A549 (cell line): ENCODE measurements at regions not wholly inside any gene's neighbourhood (a gene's known extent, or its start where the extent isn't known, plus 50 kb on each side); places are given as distances from the start of the nearest gene placed in this dataset.

Experiments
- ATAC-seq, 2 experiments: fragments of 200-7000 bp in 1 of 2; fragments of >200 bp in 1 of 2; cut with Nextera tagmentation in 1 of 2; cut with Tn5 transposase in 1 of 2; 3 replicates each; pipeline versions ENCODE4 v1.8.0 to v1.9.1; 2018 to 2020; ENCODE audit warnings: mild to moderate bottlenecking in 1 of 2, moderate library complexity in 1 of 2
- CTCF ChIA-PET: fragments of 300-600 bp; sonication (Branson Sonifier 250); formaldehyde crosslinking; extraction: SDS; loops from one replicate; lab custom pipeline; 2021; ENCODE audit warnings: antibody characterized with exemption, inconsistent platforms; lab: Yijun Ruan, JAX
- POLR2A ChIA-PET: fragments of 350-600 bp; formaldehyde crosslinking; extraction: SDS; loops from one replicate; lab custom pipeline; 2021; ENCODE audit warnings: antibody characterized with exemption, inconsistent platforms; lab: Yijun Ruan, JAX
- DNase-seq, 2 experiments: peaks; one replicate each; pipeline versions ENCODE4 v3.0.0 to v3.0.0-alpha.2; 2011 to 2016; ENCODE audit warnings: low read depth in 1 of 2, low spot score in 1 of 2
- FAIRE-seq: peaks from 2 replicates; lab custom pipeline; 2011; peaks lifted over from hg19 to GRCh38; lab: Jason Lieb, UNC
- H3K27ac ChIP-seq, 2 experiments: fragments of >200 bp; sonication (Bioruptor Twin); formaldehyde crosslinking; 3 replicates each; pipeline ENCODE4 v1.5.1; 2016 to 2017
- H3K4me1 ChIP-seq: fragments of >200 bp; sonication (Bioruptor Twin); formaldehyde crosslinking; 3 replicates; pipeline ENCODE4 v1.6.1; 2016
- H3K4me2 ChIP-seq: fragments of >200 bp; sonication (Bioruptor Twin); formaldehyde crosslinking; 3 replicates; pipeline ENCODE4 v1.6.1; 2016
- H3K4me3 ChIP-seq: fragments of >200 bp; sonication (Bioruptor Twin); formaldehyde crosslinking; 3 replicates; pipeline ENCODE4 v1.5.1; 2016
- H3K9me3 ChIP-seq: fragments of >200 bp; sonication (Bioruptor Twin); formaldehyde crosslinking; 3 replicates; pipeline ENCODE4 v1.6.1; 2016
- BHLHE40 ChIP-seq: IDR thresholded peaks from 2 replicates; pipeline ENCODE4 v1.6.1; 2012; ENCODE audit warnings: low read depth, low read length, inconsistent platforms
- CBX2 ChIP-seq: fragments of 200-600 bp; sonication (generic); IDR thresholded peaks from 2 replicates; pipeline ENCODE4 v1.6.1; 2016; ENCODE audit warnings: low read depth, mild to moderate bottlenecking, borderline replicate concordance
- EHF ChIP-seq: fragments of 250-450 bp; sonication (Bioruptor Pico); IDR thresholded peaks from 2 replicates; pipeline ENCODE4 v1.5.0; 2020; ENCODE audit warnings: mild to moderate bottlenecking
- EP300 ChIP-seq, 2 experiments: fragments of >200 bp; sonication (Bioruptor Twin); formaldehyde crosslinking; IDR thresholded peaks; 2 replicates in 1 of 2; 3 replicates in 1 of 2; pipeline ENCODE4 v1.6.1; 2016 to 2017
- FOSB ChIP-seq: fragments of 250-450 bp; sonication (Bioruptor Pico); IDR thresholded peaks from 2 replicates; pipeline ENCODE4 v1.5.0; 2020; ENCODE audit warnings: mild to moderate bottlenecking, moderate library complexity
- FOSL2 ChIP-seq, 2 experiments: fragments of 450-650 bp in 1 of 2; fragments of >200 bp in 1 of 2; sonication (Bioruptor Twin) in 1 of 2; formaldehyde crosslinking; IDR thresholded peaks; 2 replicates each; pipeline versions ENCODE4 v1.5.0 to v1.6.1; 2016 to 2020; ENCODE audit warnings: mild to moderate bottlenecking in 1 of 2, moderate library complexity in 1 of 2
- FOXS1 ChIP-seq: fragments of 250-450 bp; sonication (Bioruptor Pico); IDR thresholded peaks from 2 replicates; pipeline ENCODE4 v1.5.0; 2020; ENCODE audit warnings: mild to moderate bottlenecking, moderate library complexity
- JUN ChIP-seq, 2 experiments: fragments of >200 bp; sonication (Bioruptor Twin); formaldehyde crosslinking; IDR thresholded peaks; 2 replicates in 1 of 2; 3 replicates in 1 of 2; pipeline ENCODE4 v1.6.1; 2016 to 2017
- KDM1A ChIP-seq: fragments of 200-600 bp; sonication (generic); IDR thresholded peaks from 2 replicates; pipeline ENCODE4 v1.6.1; 2016; ENCODE audit warnings: low read depth, mild to moderate bottlenecking
- MAFK ChIP-seq: fragments of 450-650 bp; IDR thresholded peaks from 2 replicates; pipeline ENCODE4 v1.6.1; 2014; ENCODE audit not compliant: partially characterized antibody
- MAZ ChIP-seq: fragments of 150-350 bp; IDR thresholded peaks from 2 replicates; pipeline ENCODE4 v1.6.1; 2014; ENCODE audit warnings: antibody characterized with exemption, low read depth, low read length, borderline replicate concordance
- NFE2L2 ChIP-seq: fragments of 150-350 bp; conservative IDR thresholded peaks from 2 replicates; pipeline ENCODE4 v1.6.1; 2014; ENCODE audit warnings: low read length
- PHF8 ChIP-seq: fragments of 200-600 bp; sonication (generic); IDR thresholded peaks from 2 replicates; pipeline ENCODE4 v1.6.1; 2016; ENCODE audit warnings: low read depth, mild to moderate bottlenecking, antibody characterized with exemption, moderate library complexity, borderline replicate concordance
- POLR2A ChIP-seq: IDR thresholded peaks from 2 replicates; pipeline ENCODE4 v1.6.1; 2012; ENCODE audit warnings: mild to moderate bottlenecking, low read length
- RAD21 ChIP-seq, 2 experiments: fragments of >200 bp in 1 of 2; sonication (Bioruptor Twin) in 1 of 2; formaldehyde crosslinking in 1 of 2; IDR thresholded peaks in 1 of 2; conservative IDR thresholded peaks in 1 of 2; 2 replicates in 1 of 2; 3 replicates in 1 of 2; pipeline ENCODE4 v1.6.1; 2012 to 2018; ENCODE audit warnings: inconsistent platforms in 1 of 2
- RCOR1 ChIP-seq: fragments of 150-350 bp; IDR thresholded peaks from 2 replicates; pipeline ENCODE4 v1.6.1; 2014; ENCODE audit warnings: antibody characterized with exemption, low read length, low read depth
- SMC3 ChIP-seq: fragments of >200 bp; sonication (Bioruptor Twin); formaldehyde crosslinking; IDR thresholded peaks from 3 replicates; pipeline ENCODE4 v1.6.1; 2018; ENCODE audit warnings: inconsistent platforms
- ZC3H11A ChIP-seq: fragments of 450-650 bp; IDR thresholded peaks from 2 replicates; pipeline ENCODE4 v1.6.1; 2014; ENCODE audit warnings: antibody characterized with exemption, mild to moderate bottlenecking
- ZNF302 ChIP-seq: fragments of 250-450 bp; sonication (Bioruptor Pico); IDR thresholded peaks from 2 replicates; pipeline ENCODE4 v1.9.0; 2021; ENCODE audit warnings: inconsistent platforms, mild to moderate bottlenecking, moderate library complexity
- ZSCAN20 ChIP-seq: fragments of 250-450 bp; sonication (Bioruptor Pico); IDR thresholded peaks from 2 replicates; pipeline ENCODE4 v1.8.0; 2022; ENCODE audit warnings: mild to moderate bottlenecking, moderate library complexity
- WGBS: methylation state at CpG from one replicate; pipeline ENCODE4 v1.1.6; 2017; ENCODE audit errors: missing lambda C conversion rate; 5-methylcytosine and 5-hydroxymethylcytosine counted together
- TF ChIP-seq, protein P1 (sequence below): fragments of >200 bp; sonication (Bioruptor Twin); formaldehyde crosslinking; IDR thresholded peaks from 3 replicates; pipeline ENCODE4 v1.6.1; 2016
- TF ChIP-seq, protein P2 (sequence below): IDR thresholded peaks from 2 replicates; pipeline ENCODE4 v1.6.1; 2012
- TF ChIP-seq, protein P3 (sequence below): IDR thresholded peaks from 2 replicates; pipeline ENCODE4 v1.6.1; 2012
- TF ChIP-seq, protein P4 (sequence below): fragments of >200 bp; sonication (Bioruptor Twin); formaldehyde crosslinking; IDR thresholded peaks from 2 replicates; pipeline ENCODE4 v1.6.1; 2016
- TF ChIP-seq, protein P5 (sequence below): fragments of 250-450 bp; sonication (Bioruptor Pico); IDR thresholded peaks from 2 replicates; pipeline ENCODE4 v1.5.0; 2021; ENCODE audit warnings: mild to moderate bottlenecking, moderate library complexity, borderline replicate concordance

DNA sequence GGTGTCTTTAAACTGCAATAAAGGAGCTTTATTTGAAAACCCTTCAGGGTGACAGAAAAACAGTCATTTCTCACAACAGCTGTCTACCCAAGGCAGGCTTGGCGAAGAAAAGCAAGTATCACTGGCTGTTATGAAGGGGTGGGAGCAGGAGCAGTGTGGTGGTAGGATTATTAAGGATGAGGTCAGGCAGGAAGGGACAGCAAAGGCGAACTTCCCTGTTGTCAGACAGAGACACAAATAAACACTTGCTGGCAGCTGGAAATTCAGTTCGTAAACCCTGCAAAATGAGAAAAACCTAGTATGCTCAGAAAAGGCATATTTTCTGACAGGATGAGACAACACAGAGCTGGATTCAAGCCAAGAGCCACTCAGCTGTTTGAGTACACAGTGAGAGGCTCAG, 416.3 kb upstream of the CDH5 start:
- 27% methylated on average over 3 of the region's 3 CpGs for WGBS
- TF ChIP-seq MAFK (no peak), JUN (IDR thresholded peaks at IDR 0.05) (no peak), FOSB (CRISPR knock-in tag) (no peak), POLR2A (no peak), EHF (CRISPR knock-in tag) (no peak), CBX2 (no peak), ZNF302 (no peak), PHF8 (no peak), MAZ (no peak), FOXS1 (CRISPR knock-in tag) (no peak), FOSL2 (IDR thresholded peaks at IDR 0.05) (no peak), FOSL2 (CRISPR knock-in tag; IDR thresholded peaks at IDR 0.05) (no peak), EP300 (IDR thresholded peaks at IDR 0.05) (no peak), NFE2L2 (no peak)
- TF ChIP-seq, protein P1, sequence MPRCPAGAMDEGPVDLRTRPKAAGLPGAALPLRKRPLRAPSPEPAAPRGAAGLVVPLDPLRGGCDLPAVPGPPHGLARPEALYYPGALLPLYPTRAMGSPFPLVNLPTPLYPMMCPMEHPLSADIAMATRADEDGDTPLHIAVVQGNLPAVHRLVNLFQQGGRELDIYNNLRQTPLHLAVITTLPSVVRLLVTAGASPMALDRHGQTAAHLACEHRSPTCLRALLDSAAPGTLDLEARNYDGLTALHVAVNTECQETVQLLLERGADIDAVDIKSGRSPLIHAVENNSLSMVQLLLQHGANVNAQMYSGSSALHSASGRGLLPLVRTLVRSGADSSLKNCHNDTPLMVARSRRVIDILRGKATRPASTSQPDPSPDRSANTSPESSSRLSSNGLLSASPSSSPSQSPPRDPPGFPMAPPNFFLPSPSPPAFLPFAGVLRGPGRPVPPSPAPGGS: no peak
- TF ChIP-seq, protein P2, sequence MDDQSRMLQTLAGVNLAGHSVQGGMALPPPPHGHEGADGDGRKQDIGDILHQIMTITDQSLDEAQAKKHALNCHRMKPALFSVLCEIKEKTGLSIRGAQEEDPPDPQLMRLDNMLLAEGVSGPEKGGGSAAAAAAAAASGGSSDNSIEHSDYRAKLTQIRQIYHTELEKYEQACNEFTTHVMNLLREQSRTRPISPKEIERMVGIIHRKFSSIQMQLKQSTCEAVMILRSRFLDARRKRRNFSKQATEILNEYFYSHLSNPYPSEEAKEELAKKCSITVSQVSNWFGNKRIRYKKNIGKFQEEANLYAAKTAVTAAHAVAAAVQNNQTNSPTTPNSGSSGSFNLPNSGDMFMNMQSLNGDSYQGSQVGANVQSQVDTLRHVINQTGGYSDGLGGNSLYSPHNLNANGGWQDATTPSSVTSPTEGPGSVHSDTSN: no peak
- TF ChIP-seq, protein P3, sequence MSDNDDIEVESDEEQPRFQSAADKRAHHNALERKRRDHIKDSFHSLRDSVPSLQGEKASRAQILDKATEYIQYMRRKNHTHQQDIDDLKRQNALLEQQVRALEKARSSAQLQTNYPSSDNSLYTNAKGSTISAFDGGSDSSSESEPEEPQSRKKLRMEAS: no peak
- TF ChIP-seq, protein P4, sequence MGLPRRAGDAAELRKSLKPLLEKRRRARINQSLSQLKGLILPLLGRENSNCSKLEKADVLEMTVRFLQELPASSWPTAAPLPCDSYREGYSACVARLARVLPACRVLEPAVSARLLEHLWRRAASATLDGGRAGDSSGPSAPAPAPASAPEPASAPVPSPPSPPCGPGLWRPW: no peak
- no peak overlapping the region for H3K4me3 ChIP-seq
- no peak for FAIRE-seq
- CTCF ChIA-PET: no interaction called here
- no peaks in the 10 kb centered on the region for H3K9me3 ChIP-seq
- H3K4me2 ChIP-seq: no peak overlapping the region
- no peak for DNase-seq
- POLR2A ChIA-PET: no interaction called here
- no peaks in the 10 kb centered on the region for H3K4me1 ChIP-seq
- ATAC-seq: no peak
- H3K27ac ChIP-seq: no peak overlapping the region

DNA sequence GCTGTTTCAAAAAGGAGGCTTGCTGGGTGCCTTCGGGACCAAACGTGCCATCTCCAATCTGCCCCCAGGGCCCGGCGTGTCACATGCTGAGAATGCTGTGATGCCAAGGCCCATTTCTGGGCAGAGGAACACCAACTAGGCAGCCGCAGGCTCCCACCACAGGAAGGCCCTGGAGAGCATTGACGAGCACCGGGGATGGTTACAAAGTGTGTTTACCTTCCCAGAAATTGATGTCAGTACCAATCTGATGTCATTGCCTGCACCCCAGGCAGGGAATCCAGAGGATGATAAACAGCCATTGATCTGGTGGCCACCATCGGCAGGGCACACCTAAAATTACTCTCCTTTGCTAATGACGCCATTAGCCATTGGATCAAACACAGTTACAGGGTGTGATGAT, 418.1 kb upstream of the CDH5 start:
- no peak for DNase-seq
- CTCF ChIA-PET: no interaction called here
- no peak overlapping the region for H3K4me2 ChIP-seq

DNA sequence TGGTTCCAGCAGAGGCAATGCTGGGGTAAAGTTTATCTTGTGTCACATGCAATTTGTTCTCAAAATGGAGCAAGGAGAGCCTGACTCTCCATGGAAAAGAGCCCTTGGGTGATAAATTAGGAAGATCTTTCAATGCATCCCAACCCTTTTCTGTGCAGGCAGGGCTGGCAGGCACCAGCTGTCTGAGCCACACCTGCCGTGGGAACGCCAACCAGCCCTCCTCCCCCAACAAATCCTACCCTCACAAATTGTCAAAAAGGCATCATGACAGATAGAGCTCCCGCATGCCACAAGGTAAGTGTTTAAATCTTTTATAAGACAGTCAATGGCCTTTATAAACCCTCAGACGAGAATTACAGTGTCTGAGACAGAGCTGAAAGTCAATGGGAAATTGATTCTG, 418.5 kb upstream of the CDH5 start:
- TF ChIP-seq RAD21 (conservative IDR thresholded peaks at IDR 0.05 in 1 of 2, IDR thresholded peaks at IDR 0.05 in 1 of 2): no peak
- TF ChIP-seq BHLHE40: no peak
- no peak for TF ChIP-seq JUN (IDR thresholded peaks at IDR 0.05)
- TF ChIP-seq EP300 (IDR thresholded peaks at IDR 0.05): no peak
- TF ChIP-seq KDM1A: no peak
- TF ChIP-seq ZSCAN20 (CRISPR knock-in tag): no peak
- no peak for TF ChIP-seq RCOR1
- no peak for TF ChIP-seq PHF8
- no peak for TF ChIP-seq SMC3
- TF ChIP-seq ZC3H11A: no peak
- TF ChIP-seq, protein P5, sequence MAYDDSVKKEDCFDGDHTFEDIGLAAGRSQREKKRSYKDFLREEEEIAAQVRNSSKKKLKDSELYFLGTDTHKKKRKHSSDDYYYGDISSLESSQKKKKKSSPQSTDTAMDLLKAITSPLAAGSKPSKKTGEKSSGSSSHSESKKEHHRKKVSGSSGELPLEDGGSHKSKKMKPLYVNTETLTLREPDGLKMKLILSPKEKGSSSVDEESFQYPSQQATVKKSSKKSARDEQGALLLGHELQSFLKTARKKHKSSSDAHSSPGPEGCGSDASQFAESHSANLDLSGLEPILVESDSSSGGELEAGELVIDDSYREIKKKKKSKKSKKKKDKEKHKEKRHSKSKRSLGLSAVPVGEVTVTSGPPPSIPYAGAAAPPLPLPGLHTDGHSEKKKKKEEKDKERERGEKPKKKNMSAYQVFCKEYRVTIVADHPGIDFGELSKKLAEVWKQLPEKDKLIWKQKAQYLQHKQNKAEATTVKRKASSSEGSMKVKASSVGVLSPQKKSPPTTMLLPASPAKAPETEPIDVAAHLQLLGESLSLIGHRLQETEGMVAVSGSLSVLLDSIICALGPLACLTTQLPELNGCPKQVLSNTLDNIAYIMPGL (CRISPR knock-in tag): no peak
- ATAC-seq: no peak

More for the DNA sequence above, 418.1 kb upstream of the CDH5 start:
- H3K4me3 ChIP-seq: no peak overlapping the region
- no peaks in the 10 kb centered on the region for H3K4me1 ChIP-seq
- H3K9me3 ChIP-seq: no peaks in the 10 kb centered on the region
- TF ChIP-seq, protein P3: no peak
- POLR2A ChIA-PET: no interaction called here
- ATAC-seq: no peak
- WGBS: 19% methylated on average over 9 of the region's 9 CpGs
- no peak overlapping the region for H3K27ac ChIP-seq
- FAIRE-seq: no peak

More for the DNA sequence above, 418.5 kb upstream of the CDH5 start:
- POLR2A ChIA-PET: no interaction called here
- FAIRE-seq (no peak), DNase-seq (no peak)
- CTCF ChIA-PET: no interaction called here
- 23% methylated on average over 4 of the region's 4 CpGs for WGBS
- no peaks in the 10 kb centered on the region for H3K4me1 ChIP-seq
- H3K4me2 ChIP-seq: no peak overlapping the region
- H3K27ac ChIP-seq: no peak overlapping the region
- H3K4me3 ChIP-seq: no peak overlapping the region
- H3K9me3 ChIP-seq: no peaks in the 10 kb centered on the region
